CD8-positive, alpha-beta memory T cell (primary cell): ENCODE measurements at regions not wholly inside any gene's neighbourhood (a gene's known extent, or its start where the extent isn't known, plus 50 kb on each side); places are given as distances from the start of the nearest gene placed in this dataset.

Experiments
- CTCF ChIA-PET: fragments of 350-600 bp; sonication (Branson Sonifier 250); formaldehyde crosslinking; loops from one replicate; lab custom pipeline; 2021; ENCODE audit warnings: antibody characterized with exemption; lab: Charles Lee
- POLR2A ChIA-PET: fragments of 350-600 bp; sonication (Branson Sonifier 250); formaldehyde crosslinking; loops from one replicate; lab custom pipeline; 2021; ENCODE audit warnings: antibody characterized with exemption; lab: Charles Lee
- DNase-seq, 5 donors: peaks; one replicate each; pipeline versions ENCODE4 v3.0.0 to v3.0.0-alpha.2; 2020 to 2022; ENCODE audit warnings: mixed read lengths in 1 of 5
- H3K27ac ChIP-seq: one replicate; pipeline ENCODE4 v1.7.0; 2013; ENCODE audit warnings: low read depth, mild to moderate bottlenecking, low read length, moderate library complexity
- H3K27me3 ChIP-seq: 2 replicates; pipeline ENCODE4 v1.7.0; 2013; ENCODE audit warnings: low read length, mild to moderate bottlenecking; ENCODE audit not compliant: insufficient read depth, poor library complexity, severe bottlenecking
- H3K36me3 ChIP-seq: 2 replicates; pipeline ENCODE4 v1.7.0; 2013; ENCODE audit warnings: mild to moderate bottlenecking, low read length, moderate library complexity; ENCODE audit not compliant: insufficient read depth
- H3K4me1 ChIP-seq: 2 replicates; pipeline ENCODE4 v1.7.0; 2013; ENCODE audit warnings: mild to moderate bottlenecking, low read length, moderate library complexity; ENCODE audit not compliant: insufficient read depth
- H3K4me3 ChIP-seq: 2 replicates; pipeline ENCODE4 v1.7.0; 2013; ENCODE audit warnings: mild to moderate bottlenecking, low read length
- H3K9me3 ChIP-seq: 2 replicates; pipeline ENCODE4 v1.7.0; 2013; ENCODE audit warnings: mild to moderate bottlenecking, low read length
- H3K27ac Mint-ChIP-seq, 8 donors: one replicate each; pipeline ENCODE4 v1.8.0; 2020 to 2021; ENCODE audit warnings: mixed read lengths in 8 of 8, mild to moderate bottlenecking in 6 of 8, inconsistent platforms in 3 of 8, moderate library complexity in 3 of 8
- H3K27me3 Mint-ChIP-seq, 2 donors: one replicate each; pipeline ENCODE4 v1.8.0; 2020 to 2021; ENCODE audit warnings: mixed read lengths in 2 of 2, mild to moderate bottlenecking in 1 of 2, moderate library complexity in 1 of 2
- H3K36me3 Mint-ChIP-seq, 3 donors: one replicate each; pipeline ENCODE4 v1.8.0; 2020 to 2021; ENCODE audit warnings: mixed read lengths in 3 of 3, inconsistent platforms in 1 of 3, mild to moderate bottlenecking in 1 of 3
- H3K4me1 Mint-ChIP-seq, 3 donors: one replicate each; pipeline ENCODE4 v1.8.0; 2020 to 2021; ENCODE audit warnings: mixed read lengths in 3 of 3, inconsistent platforms in 1 of 3, mild to moderate bottlenecking in 1 of 3
- H3K4me3 Mint-ChIP-seq, 7 donors: one replicate each; pipeline ENCODE4 v1.8.0; 2020 to 2021; ENCODE audit warnings: mixed read lengths in 7 of 7, mild to moderate bottlenecking in 6 of 7, moderate library complexity in 4 of 7, inconsistent platforms in 2 of 7
- H3K9me3 Mint-ChIP-seq, 5 donors: one replicate each; pipeline ENCODE4 v1.8.0; 2020 to 2022; ENCODE audit warnings: mixed read lengths in 5 of 5, mild to moderate bottlenecking in 3 of 5, moderate library complexity in 2 of 5, inconsistent platforms in 1 of 5

GRCh38 chr1:70688580-70688979, 277.5 kb downstream of the CTH start:
- no peaks in the 10 kb centered on the region for H3K9me3 ChIP-seq

GRCh38 chr1:70706381-70707037, 295.4 kb downstream of the CTH start:
- Histone ChIP-seq H3K4me3 (no peak overlapping the region), H3K9me3 (no peaks in the 10 kb centered on the region), H3K27me3 (no peaks in the 10 kb centered on the region), H3K27ac (no peak overlapping the region), H3K36me3 (no peaks in the 10 kb centered on the region), H3K4me1 (no peaks in the 10 kb centered on the region)
- no peak overlapping the region for H3K4me3 Mint-ChIP-seq
- H3K4me1 Mint-ChIP-seq = no peaks in the 10 kb centered on the region
- DNase-seq = no peak
- POLR2A ChIA-PET = no interaction called here
- CTCF ChIA-PET = no interaction called here
- peaks cover 0 to 3% of the 10 kb centered on the region in 2 donors for H3K27me3 Mint-ChIP-seq
- no peak overlapping the region for H3K27ac Mint-ChIP-seq
- H3K36me3 Mint-ChIP-seq = no peaks in the 10 kb centered on the region
- H3K9me3 Mint-ChIP-seq = peaks cover 0 to 22% (median 4%) of the 10 kb centered on the region in 5 donors

More at GRCh38 chr1:70688580-70688979, 277.5 kb downstream of the CTH start:
- Mint-ChIP-seq H3K36me3 (no peaks in the 10 kb centered on the region), H3K27me3 (peaks cover 6 to 11% of the 10 kb centered on the region in 2 donors), H3K27ac (no peak overlapping the region), H3K4me3 (no peak overlapping the region), H3K4me1 (no peaks in the 10 kb centered on the region), H3K9me3 (peaks cover 0 to 4% (median 0%) of the 10 kb centered on the region in 5 donors)
- no peaks in the 10 kb centered on the region for H3K27me3 ChIP-seq
- no peaks in the 10 kb centered on the region for H3K4me1 ChIP-seq
- no peak overlapping the region for H3K27ac ChIP-seq
- no peak for DNase-seq
- H3K4me3 ChIP-seq = no peak overlapping the region
- no peaks in the 10 kb centered on the region for H3K36me3 ChIP-seq
- POLR2A ChIA-PET = no interaction called here
- CTCF ChIA-PET = no interaction called here

GRCh38 chr1:70707214-70707613, 296.1 kb downstream of the CTH start:
- H3K4me3 ChIP-seq = no peak overlapping the region
- no peaks in the 10 kb centered on the region for H3K9me3 ChIP-seq
- POLR2A ChIA-PET = no interaction called here
- H3K4me3 Mint-ChIP-seq = no peak overlapping the region
- no peaks in the 10 kb centered on the region for H3K36me3 Mint-ChIP-seq
- H3K4me1 Mint-ChIP-seq = no peaks in the 10 kb centered on the region
- H3K27ac Mint-ChIP-seq = no peak overlapping the region
- H3K9me3 Mint-ChIP-seq = peaks cover under 1 to 22% (median 4%) of the 10 kb centered on the region in 5 donors
- H3K27ac ChIP-seq = no peak overlapping the region
- CTCF ChIA-PET = no interaction called here
- no peaks in the 10 kb centered on the region for H3K4me1 ChIP-seq
- peaks cover 0 to 3% of the 10 kb centered on the region in 2 donors for H3K27me3 Mint-ChIP-seq
- H3K27me3 ChIP-seq = no peaks in the 10 kb centered on the region
- DNase-seq = no peak
- H3K36me3 ChIP-seq = no peaks in the 10 kb centered on the region

- no peak overlapping the region for H3K27ac ChIP-seq
- no peaks in the 10 kb centered on the region for H3K36me3 ChIP-seq
- no peaks in the 10 kb centered on the region for H3K4me1 ChIP-seq
- H3K9me3 ChIP-seq = no peaks in the 10 kb centered on the region
- ChIA-PET CTCF (no interaction called here), POLR2A (no interaction called here)
- Mint-ChIP-seq H3K4me3 (no peak overlapping the region), H3K9me3 (peaks cover 0 to 7% (median 0%) of the 10 kb centered on the region in 5 donors), H3K27ac (no peak overlapping the region), H3K27me3 (no peaks in the 10 kb centered on the region), H3K36me3 (no peaks in the 10 kb centered on the region), H3K4me1 (no peaks in the 10 kb centered on the region)
- H3K4me3 ChIP-seq = no peak overlapping the region
- no peaks in the 10 kb centered on the region for H3K27me3 ChIP-seq
- DNase-seq = no peak
Observed at GRCh38 chr1:70714149-70714548, 303.1 kb downstream of the CTH start.

GRCh38 chr1:70717211-70717610, 306.1 kb downstream of the CTH start:
- H3K27ac Mint-ChIP-seq = no peak overlapping the region
- CTCF ChIA-PET = no interaction called here
- H3K27me3 ChIP-seq = no peaks in the 10 kb centered on the region
- no peak overlapping the region for H3K4me3 ChIP-seq
- H3K27me3 Mint-ChIP-seq = no peaks in the 10 kb centered on the region
- H3K27ac ChIP-seq = no peak overlapping the region
- DNase-seq = no peak
- no peaks in the 10 kb centered on the region for H3K9me3 ChIP-seq
- no peak overlapping the region for H3K4me3 Mint-ChIP-seq
- POLR2A ChIA-PET = no interaction called here
- peaks cover 0 to 9% (median 0%) of the 10 kb centered on the region in 5 donors for H3K9me3 Mint-ChIP-seq
- no peaks in the 10 kb centered on the region for H3K4me1 Mint-ChIP-seq
- no peaks in the 10 kb centered on the region for H3K36me3 ChIP-seq
- no peaks in the 10 kb centered on the region for H3K36me3 Mint-ChIP-seq
- H3K4me1 ChIP-seq = no peaks in the 10 kb centered on the region

GRCh38 chr1:70717656-70718055, 306.6 kb downstream of the CTH start:
- H3K4me3 Mint-ChIP-seq = no peak overlapping the region
- H3K27ac Mint-ChIP-seq = no peak overlapping the region
- H3K4me1 Mint-ChIP-seq = no peaks in the 10 kb centered on the region
- H3K4me3 ChIP-seq = no peak overlapping the region
- no peaks in the 10 kb centered on the region for H3K27me3 ChIP-seq
- peaks cover 0 to 5% (median 2%) of the 10 kb centered on the region in 5 donors for H3K9me3 Mint-ChIP-seq
- ChIA-PET POLR2A (no interaction called here), CTCF (no interaction called here)
- no peaks in the 10 kb centered on the region for H3K36me3 Mint-ChIP-seq
- H3K27me3 Mint-ChIP-seq = no peaks in the 10 kb centered on the region
- no peak overlapping the region for H3K27ac ChIP-seq
- DNase-seq = no peak
- no peaks in the 10 kb centered on the region for H3K9me3 ChIP-seq
- H3K4me1 ChIP-seq = no peaks in the 10 kb centered on the region
- H3K36me3 ChIP-seq = no peaks in the 10 kb centered on the region

- no peak overlapping the region for H3K27ac ChIP-seq
- no peaks in the 10 kb centered on the region for H3K27me3 Mint-ChIP-seq
- CTCF ChIA-PET = no interaction called here
Observed at GRCh38 chr1:70718086-70718630, 307.1 kb downstream of the CTH start.

GRCh38 chr1:70719154-70719553, 308.1 kb downstream of the CTH start:
- no peak overlapping the region for H3K27ac Mint-ChIP-seq
- H3K4me3 ChIP-seq = no peak overlapping the region
- no peaks in the 10 kb centered on the region for H3K4me1 ChIP-seq
- H3K36me3 ChIP-seq = no peaks in the 10 kb centered on the region
- no peaks in the 10 kb centered on the region for H3K27me3 ChIP-seq
- no peak overlapping the region for H3K4me3 Mint-ChIP-seq
- no peak overlapping the region for H3K27ac ChIP-seq
- H3K27me3 Mint-ChIP-seq = no peaks in the 10 kb centered on the region
- H3K9me3 ChIP-seq = no peaks in the 10 kb centered on the region
- H3K36me3 Mint-ChIP-seq = no peaks in the 10 kb centered on the region
- no peak for DNase-seq
- ChIA-PET POLR2A (no interaction called here), CTCF (no interaction called here)
- peaks cover 0 to 10% (median 8%) of the 10 kb centered on the region in 5 donors for H3K9me3 Mint-ChIP-seq
- H3K4me1 Mint-ChIP-seq = no peaks in the 10 kb centered on the region

More at GRCh38 chr1:70718086-70718630, 307.1 kb downstream of the CTH start:
- no peaks in the 10 kb centered on the region for H3K27me3 ChIP-seq
- H3K9me3 ChIP-seq = no peaks in the 10 kb centered on the region
- H3K9me3 Mint-ChIP-seq = peaks cover 0 to 5% (median 4%) of the 10 kb centered on the region in 5 donors
- no peak overlapping the region for H3K4me3 Mint-ChIP-seq
- H3K36me3 Mint-ChIP-seq = no peaks in the 10 kb centered on the region
- H3K4me1 ChIP-seq = no peaks in the 10 kb centered on the region
- POLR2A ChIA-PET = no interaction called here
- H3K4me3 ChIP-seq = no peak overlapping the region
- H3K27ac Mint-ChIP-seq = no peak overlapping the region
- no peaks in the 10 kb centered on the region for H3K4me1 Mint-ChIP-seq
- H3K36me3 ChIP-seq = no peaks in the 10 kb centered on the region
- DNase-seq = no peak
